Fibroblast of skin of scalp (primary cell): ENCODE measurements at regions not wholly inside any gene's neighbourhood (a gene's known extent, or its start where the extent isn't known, plus 50 kb on each side); places are given as distances from the start of the nearest gene placed in this dataset.

Experiments
- DNase-seq: peaks from one replicate; pipeline ENCODE4 v3.0.0-alpha.2; 2013

GRCh38 chr2:19479666-19480065 lies 121.2 kb upstream of the OSR1 start:
- DNase-seq: no peak

DNA sequence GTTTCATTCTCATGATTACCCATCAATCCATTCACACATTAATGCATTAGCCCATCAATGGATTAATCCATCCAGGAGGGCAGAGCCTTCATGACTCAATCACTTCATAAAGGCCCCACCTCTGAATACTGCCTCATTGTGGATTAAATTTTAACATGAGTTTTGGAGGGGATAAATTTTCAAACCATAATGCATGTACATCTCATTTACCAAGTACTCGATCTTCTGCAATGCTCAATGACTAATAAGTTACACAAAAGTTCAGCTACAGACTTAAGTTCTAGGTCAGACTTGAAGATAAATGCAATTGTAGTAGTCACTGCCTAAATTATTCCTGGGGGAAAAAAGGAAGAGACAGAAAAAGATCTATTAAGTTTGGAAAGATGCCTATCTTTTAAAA lies 120.0 kb upstream of the OSR1 start:
- no peak for DNase-seq

DNA sequence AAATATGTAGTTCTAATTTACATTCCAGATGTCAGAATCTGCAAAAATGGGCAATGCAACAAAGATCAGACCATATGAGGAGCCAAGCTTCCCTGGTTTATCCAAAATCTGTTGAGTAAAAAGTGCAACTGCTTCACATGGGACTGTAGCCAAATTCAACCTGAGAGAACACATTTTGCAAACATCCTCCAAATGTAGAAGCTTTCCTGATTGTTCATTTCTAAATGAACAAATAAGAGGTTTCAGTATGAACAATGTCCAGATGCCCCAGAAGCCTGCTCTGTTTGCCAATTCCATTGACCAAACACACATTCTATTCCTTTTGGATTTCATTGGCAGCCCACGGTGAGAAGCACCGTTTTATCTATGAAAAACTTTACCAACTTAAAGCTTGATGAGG lies 117.9 kb upstream of the OSR1 start:
- DNase-seq: no peak

- DNase-seq: peak; percentile 57
Measured at GRCh38 chr2:19474128-19474527, 115.7 kb upstream of the OSR1 start.

DNA sequence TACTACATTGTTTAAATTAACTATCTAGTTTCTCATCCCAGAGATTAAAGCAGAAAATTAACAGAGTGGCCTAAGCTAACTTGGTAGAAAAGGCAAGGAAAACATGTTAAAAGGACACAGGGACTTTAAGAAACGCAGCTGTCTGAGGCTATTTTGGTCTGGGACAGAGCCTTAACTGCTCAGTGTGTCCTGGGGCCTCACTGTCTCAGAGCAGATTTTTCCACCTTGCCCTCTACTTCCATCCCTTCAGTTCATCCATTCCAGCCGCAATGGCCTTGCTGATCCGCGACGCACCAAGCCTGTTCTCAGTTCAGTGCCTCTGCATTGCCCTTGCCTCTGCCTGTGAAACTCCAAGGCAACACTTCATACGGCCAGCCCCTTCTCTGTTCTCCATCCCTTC lies 114.9 kb upstream of the OSR1 start:
- no peak for DNase-seq

- no peak for DNase-seq
Measured at GRCh38 chr2:19472391-19472978, 114.1 kb upstream of the OSR1 start.

GRCh38 chr2:19471491-19471890 lies 113.1 kb upstream of the OSR1 start:
- no peak for DNase-seq

DNA sequence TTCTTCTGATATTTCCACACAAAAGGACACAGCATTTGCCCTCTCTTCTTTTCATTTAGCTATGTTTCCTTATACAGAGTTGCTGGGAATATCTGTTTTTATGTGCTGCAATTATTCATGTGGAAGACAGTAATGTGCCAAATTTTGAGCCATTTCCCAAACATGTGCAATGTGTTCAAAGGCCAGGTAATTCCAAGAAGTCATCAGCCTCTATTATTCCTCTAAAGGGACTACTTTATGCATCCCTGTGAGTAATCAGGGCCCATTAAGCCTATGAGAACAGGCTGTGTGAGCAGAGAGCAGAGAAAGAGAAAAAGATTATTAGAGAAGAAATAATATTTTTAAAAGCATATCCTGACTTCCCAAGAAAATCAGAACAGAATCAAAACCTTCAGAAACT lies 107.6 kb upstream of the OSR1 start:
- DNase-seq: no peak

DNA sequence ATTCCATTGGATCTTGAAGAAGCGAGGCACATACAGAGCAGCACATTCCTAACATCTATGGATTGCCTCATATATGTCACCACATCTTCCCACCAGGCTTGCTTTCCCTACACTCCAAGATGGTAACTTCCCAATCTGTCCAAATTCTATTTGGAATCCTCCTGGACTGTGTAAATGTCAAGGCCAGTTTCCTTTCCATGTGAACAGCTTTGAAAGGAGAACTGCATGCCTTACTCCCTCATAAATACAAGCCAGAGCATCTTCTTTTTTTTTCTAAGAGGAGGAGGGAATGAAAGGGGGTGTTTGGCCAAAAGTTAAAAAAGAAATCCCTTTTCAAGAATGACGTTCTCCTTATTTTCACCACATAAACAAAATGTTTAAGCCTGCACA lies 103.8 kb upstream of the OSR1 start:
- no peak for DNase-seq

DNA sequence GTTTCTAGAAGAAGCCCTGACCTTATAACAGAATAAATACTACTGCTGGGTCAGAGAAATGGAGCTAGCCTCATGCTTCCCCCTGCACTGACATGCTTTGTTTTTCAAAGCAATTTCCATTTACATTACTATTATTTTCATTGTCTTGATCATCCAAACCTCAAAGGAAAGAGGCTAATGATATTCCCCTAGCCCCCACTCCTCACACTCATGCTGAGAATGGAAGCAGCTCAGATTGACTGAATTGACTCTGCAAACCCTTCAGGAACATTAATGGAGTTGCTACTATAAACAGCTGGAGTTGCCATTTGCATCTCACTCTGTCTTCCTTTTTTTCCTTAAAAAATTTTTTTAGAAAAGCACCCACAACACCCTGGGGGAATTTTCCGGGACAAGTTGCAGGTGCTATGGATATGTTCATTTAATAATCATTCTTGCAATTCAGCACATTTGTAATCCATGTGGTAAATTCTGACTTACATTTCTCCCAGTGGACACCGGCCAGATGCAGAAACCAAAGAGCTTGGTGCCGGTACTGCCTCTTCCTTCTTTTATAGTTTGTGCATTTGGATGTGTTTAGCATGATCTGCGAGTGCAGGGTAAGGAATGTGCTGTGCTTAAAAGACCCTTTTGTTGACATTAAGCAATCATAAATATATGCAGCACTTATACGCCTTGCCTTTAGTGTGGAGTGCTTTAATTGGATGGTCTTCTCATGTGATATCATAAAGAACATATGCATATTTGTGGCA lies 103.3 kb upstream of the OSR1 start:
- DNase-seq: peak; percentile 26

DNA sequence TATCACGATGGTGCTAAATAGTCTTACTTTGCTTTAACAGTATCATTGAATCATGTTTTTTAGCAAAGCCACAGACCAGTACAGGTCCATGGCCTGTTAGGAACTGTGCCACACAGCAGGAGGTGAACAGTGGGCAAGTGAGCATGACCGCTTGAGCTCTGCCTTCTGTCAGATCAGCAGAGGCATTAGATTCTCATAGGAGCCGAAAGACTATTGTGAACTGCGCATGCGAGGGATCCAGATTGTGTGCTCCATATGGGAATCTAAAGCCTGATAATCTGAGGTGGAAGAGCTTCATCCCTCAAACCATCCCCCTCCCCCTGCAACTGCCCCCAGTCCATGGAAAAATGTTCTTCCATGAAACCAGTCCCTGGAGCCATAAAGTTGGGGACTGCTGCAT lies 102.3 kb upstream of the OSR1 start:
- no peak for DNase-seq

DNA sequence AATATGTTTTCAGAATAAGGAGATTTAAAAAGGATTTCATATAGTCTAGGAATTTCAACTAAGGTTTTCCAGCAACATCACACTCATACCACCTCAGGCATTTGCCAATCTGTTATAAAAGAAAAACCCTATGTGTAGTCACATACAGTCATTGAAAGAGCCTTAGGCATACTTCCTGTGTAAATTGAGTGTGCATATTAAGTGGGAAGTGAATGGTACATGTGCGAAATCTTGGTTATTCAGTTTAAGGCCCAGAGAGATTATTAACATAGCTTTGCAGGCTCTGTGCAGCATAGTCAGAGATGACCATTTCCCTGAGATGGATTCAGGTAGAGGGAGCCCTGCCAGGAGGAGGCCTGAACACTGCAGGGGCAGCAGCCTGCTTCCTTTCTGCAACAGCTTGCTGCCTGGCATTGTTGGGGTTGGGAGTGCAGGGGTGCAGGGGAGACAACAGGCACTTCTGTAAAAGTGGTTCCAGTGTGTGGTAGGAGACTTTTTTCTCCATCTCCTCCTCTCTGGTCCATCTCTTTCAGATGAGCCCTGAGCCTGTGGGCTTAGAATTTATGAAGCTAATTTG lies 100.1 kb upstream of the OSR1 start:
- no peak for DNase-seq

DNA sequence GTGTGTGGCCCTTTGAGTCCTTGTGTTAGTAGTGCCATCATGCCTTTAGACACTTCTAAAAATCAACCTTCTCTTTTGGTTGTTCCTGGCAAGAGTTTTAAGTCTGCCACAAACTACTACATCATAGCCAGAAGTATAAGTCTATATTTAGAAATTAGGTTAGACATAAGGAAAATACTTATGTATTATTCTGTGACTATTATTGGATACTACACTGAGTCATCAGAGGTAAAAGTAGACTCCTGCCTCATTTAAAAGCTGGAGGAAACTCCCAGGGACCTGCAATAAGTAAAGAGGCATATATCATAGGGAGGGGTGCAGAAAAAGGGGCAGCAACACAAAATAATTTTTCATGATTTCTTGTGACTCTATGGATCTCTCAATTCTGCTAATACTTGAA lies 99.4 kb upstream of the OSR1 start:
- no peak for DNase-seq

GRCh38 chr2:19456705-19457309 lies 98.4 kb upstream of the OSR1 start:
- no peak for DNase-seq

DNA sequence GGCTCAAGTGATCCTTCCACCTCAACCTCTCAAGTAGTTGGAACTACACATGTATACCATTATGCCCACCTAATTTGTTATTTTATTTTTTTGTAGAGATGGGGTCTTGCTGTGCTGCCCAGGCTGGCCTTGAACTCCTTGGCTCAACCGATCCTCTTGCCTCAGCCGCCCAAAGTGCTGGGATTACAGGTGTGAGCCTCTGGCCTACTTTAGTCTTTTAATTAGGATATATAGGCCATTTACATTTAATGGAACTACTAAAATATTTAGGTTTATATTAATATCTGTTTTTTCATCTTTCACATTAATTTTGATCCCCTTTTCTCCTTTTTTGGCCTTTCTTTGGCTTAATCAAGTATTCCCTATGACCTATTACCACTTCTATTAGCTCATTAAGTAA lies 95.7 kb upstream of the OSR1 start:
- no peak for DNase-seq

- no peak for DNase-seq
Measured at GRCh38 chr2:19442731-19443130, 84.3 kb upstream of the OSR1 start.

DNA sequence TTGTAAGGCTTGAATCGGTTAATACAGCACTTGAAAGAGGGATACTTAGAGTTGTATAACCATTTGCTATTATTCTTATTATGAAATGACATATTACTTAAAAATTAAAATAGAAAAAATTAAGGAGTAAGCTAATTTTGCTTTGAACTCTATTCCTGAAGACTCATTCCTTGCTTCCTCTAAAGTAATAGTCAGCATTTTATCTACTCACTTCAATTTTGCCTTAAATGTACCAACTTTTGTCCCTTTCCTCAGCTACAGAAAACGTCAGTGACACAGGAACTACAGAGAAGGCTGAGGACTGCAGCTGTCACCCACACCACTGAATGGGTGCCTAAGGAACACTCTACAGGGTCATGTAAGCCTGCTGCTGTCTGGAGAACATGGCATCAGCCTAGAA lies 80.7 kb upstream of the OSR1 start:
- no peak for DNase-seq

DNA sequence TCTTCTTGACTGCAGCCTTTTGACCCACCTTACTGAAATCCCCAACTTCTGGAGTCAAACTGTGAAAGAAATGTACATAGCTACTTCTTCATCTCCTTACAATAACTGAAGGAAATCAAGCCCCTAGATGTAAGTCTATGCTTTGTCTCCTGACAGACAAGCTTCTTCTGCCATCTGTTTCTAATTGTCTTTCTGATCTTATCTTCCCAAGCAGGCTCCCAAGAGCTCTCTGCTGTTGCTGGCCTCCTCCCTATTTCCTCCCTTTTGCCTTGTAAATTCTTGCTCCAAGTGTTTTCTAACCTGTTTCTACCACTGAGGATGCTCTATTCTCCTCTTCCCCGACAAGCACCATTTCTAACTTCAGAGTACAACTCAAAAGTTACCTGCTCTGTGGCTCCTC lies 77.4 kb upstream of the OSR1 start:
- peak; percentile 29 for DNase-seq

- DNase-seq: no peak
Measured at GRCh38 chr2:19434413-19434812, 76.0 kb upstream of the OSR1 start.

DNA sequence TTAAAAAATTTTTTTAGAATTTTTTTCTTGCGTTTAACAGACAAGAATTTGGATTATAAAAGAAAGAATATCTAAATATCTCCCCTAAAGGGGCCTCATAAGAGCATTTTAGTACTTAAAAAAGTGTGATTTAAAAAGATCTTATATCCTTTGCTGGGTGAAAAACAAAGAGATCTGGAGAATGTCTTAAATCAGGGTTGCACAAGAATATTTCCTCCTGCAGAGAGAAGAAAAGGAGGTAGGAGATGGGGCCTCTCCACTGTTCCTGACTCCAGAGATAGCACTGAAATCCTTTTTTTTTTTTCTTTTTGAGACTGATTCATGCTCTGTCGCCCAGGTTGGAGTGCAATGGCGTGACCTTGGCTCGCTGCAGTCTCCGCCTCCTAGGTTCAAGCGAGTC lies 68.5 kb upstream of the OSR1 start:
- no peak for DNase-seq

DNA sequence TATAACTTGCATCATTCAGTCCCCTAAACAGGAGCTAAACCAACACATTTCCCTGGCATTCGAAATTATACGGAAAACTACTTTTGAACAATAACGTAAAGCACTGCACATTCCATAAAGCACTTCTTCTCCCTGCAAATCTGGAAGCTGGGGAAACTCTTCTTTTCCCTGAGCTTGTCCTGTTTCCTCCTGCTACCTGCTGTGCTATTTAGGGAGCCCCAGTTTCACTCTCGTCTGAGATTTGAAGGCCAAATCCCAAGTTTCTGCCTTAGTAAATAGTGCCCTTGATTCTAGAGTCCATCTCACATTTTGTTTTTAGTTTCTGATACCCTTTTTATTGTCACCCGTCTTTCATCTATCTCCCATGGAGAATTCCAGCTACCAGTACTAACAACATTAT lies 67.7 kb upstream of the OSR1 start:
- no peak for DNase-seq

DNA sequence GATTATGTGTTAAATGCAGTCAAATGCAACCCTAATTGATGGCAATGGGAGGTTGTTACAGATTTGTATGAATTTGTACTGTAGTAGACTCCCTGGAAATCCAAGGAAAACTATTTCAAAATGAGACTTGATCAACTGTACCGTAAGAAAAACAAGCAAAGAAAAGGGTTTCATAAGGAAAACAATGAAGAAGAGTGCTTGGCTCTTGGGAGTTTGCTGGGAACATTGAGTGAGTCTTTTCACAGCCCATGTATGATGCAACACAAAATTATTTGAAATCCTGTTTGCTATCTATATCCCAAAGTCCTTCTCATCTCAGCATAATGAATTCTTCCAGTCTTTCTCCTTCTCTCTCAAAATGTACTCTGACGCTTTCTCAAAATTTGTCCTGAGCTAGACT lies 67.0 kb upstream of the OSR1 start:
- peak; percentile 21 for DNase-seq

DNA sequence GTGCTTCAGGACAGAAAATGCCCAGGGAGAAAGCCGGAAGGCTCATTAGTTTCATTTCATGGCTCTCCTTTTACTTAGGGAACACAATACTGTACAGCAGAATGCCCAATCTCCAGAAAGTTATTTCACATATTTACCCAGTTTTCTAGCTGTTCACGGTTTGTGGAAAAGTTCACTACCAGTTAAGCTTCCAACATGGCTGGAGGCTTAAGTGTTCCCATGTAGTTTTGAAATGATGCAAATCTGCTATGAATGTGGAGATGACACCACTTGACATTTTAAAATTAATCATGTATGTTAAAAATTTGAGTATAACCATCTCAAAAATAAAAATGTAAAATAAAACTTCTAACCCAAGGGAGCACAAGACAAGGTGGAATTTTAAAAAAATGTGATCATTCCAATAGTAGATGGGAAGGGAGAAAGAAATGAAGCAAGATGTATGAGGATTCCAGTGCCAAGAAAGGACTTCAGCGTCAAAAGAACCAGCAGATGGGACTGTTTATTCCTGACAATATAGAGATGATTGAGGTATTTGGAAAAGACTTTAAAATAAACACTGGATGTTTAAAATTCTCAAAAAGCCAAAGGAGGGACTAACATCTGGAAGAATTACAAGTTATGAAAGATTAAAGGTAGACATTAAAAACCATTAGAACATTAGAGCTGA lies 60.9 kb upstream of the OSR1 start:
- DNase-seq: peak; percentile 7
